Upper lobe of left lung (tissue), 4 donors: ENCODE measurements at regions not wholly inside any gene's neighbourhood (a gene's known extent, or its start where the extent isn't known, plus 50 kb on each side); places are given as distances from the start of the nearest gene placed in this dataset.

ENCODE experiments used
- CTCF ChIP-seq, 6 experiments: fragments of 450-650 bp in 4 of 6; fragments of 200-600 bp in 2 of 6; sonication (generic) in 2 of 6; IDR thresholded peaks; one replicate each; pipeline ENCODE4 v1.5.1; 2016 to 2019; ENCODE audit warnings: antibody characterized with exemption in 6 of 6
- POLR2A ChIP-seq, 4 donors: fragments of 450-650 bp; IDR thresholded peaks; one replicate each; pipeline ENCODE4 v1.5.1; 2016 to 2017; ENCODE audit warnings: antibody characterized with exemption in 4 of 4, mild to moderate bottlenecking in 2 of 4
- POLR2AphosphoS5 ChIP-seq, 2 donors: sonication (generic); formaldehyde crosslinking; IDR thresholded peaks; one replicate each; pipeline ENCODE4 v1.5.1; 2017; ENCODE audit warnings: antibody characterized with exemption in 2 of 2

GRCh38 chr4:147014946-147015345 is 69.3 kb upstream of the TTC29 start:
- no peak for TF ChIP-seq CTCF (IDR thresholded peaks at IDR 0.05)
- no peak for TF ChIP-seq POLR2AphosphoS5 (IDR thresholded peaks at IDR 0.05)
- TF ChIP-seq POLR2A (IDR thresholded peaks at IDR 0.05), result no peak
